Left cardiac atrium (tissue), 4 donors: ENCODE measurements at regions not wholly inside any gene's neighbourhood (a gene's known extent, or its start where the extent isn't known, plus 50 kb on each side); places are given as distances from the start of the nearest gene placed in this dataset.

Experiments
- ATAC-seq, 2 donors: fragments of 200-7000 bp; cut with Tn5 transposase; one replicate each; pipeline ENCODE4 v1.9.1; 2020; ENCODE audit warnings: mild to moderate bottlenecking in 2 of 2, moderate library complexity in 2 of 2
- DNase-seq: peaks from one replicate; pipeline ENCODE4 v3.0.0-alpha.2; 2020
- intact Hi-C, 2 donors: fragments of 100-400 bp; cut with DNase I; formaldehyde crosslinking; loops; one replicate each; pipeline versions ENCODE4 v1.14.1 to v1.15.1; 2022 to 2023
- donor health status: DM: no; HTN: yes; CAD: no.
- donor health status: DM: no; HTN: yes; CAD: no; lungs with severe emphysema.
- donor health status: DM: yes; HTN: yes; CAD: no.
- donor health status: Dilated cardiomyopathy.

DNA sequence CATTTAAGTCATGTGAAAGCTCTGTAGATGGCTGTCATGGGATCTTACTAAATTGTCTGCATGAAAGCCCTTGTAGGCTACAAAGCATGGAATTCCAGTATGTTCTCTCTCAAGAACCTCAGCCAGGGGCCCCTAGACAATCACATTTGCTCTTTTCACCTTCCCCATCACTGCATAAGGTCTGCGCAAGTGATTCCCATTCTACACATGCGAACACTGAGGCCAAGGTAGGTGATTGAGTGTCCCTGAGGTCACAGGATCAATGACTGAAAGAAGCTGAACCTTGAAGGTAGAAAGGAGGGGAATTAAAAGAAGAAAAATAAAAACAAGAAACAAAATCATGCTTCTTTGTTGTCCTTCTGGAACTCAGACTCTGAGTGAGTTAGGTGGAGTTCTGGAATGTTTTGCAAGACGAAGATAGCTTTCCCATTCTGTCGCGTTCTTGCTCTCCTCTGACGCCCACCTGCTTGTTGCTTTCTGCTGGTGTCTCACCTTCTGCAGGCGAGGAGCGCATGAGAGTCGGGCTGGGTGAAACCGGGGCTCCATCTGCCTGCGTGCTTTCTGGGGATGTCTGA, 79.9 kb downstream of the SPRING1 start:
- ATAC-seq (no peak), DNase-seq (no peak)
- intact Hi-C loops = no loop called here

DNA sequence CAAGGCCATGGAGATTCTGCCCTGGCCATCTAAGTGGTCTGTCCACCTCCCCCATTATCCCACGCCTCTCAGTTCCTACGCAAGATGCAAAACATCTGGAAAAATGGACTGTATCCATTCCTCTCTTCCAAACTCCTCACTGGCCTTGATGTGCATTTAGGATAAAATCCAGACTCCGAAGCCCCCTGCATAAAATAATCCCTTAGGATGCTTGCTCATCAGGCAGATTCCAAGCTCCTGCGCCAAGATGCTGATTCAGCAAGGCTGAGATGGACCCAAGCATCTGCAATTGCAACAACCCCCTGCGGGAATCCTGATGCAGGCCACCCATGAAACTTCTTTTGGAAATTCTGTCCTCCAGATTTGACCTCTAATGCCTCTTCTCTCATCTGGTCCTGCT, 81.6 kb downstream of the SPRING1 start:
- no peak for ATAC-seq
- intact Hi-C loops = no loop called here
- no peak for DNase-seq

GRCh38 chr12:116654226-116654743, 83.6 kb downstream of the SPRING1 start:
- ATAC-seq (no peak), DNase-seq (no peak)
- intact Hi-C loops = no loop called here

DNA sequence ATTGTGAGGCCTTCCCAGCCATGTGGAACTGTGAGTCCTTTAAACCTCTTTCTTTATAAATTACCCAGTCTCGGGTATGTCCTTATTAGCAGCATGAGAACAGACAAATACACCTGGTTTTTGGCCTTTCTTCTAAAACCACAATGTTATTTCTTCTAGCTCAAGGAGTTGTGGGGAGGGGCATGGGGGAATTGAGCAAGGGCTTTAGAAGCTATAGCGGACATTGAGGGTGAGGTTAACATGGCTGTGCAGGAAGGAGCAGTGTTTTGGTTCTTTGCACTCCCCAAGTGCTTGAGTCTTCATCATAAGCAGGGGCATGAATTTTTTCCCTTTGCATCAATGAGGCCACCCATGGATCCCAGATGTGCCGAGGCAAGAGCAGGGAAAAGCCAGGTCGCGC, 86.8 kb downstream of the SPRING1 start:
- no peak for DNase-seq
- no peak for ATAC-seq
- intact Hi-C loops = no loop called here

GRCh38 chr12:116650585-116651087, 87.2 kb downstream of the SPRING1 start:
- intact Hi-C loops = no loop called here
- no peak for ATAC-seq

DNA sequence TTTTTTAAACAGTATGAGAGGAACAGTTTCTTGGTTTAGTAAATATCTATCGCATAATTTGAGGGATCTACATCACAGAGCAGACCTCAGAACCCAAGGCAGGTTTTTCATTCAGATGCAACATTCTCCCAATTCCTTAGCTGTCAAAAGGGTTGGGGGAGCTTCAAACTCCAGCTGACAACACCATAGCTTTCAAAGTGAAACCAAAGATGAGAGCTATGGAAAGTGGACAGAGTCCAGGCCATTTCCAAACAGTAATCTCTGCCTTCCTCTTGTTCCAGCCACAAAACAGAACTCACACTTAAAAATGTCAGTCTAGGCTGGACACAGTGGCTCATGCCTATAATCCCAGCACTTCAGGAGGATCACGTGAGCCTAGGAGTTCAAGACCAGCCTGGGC, 87.8 kb downstream of the SPRING1 start:
- ATAC-seq (no peak), DNase-seq (no peak)
- intact Hi-C loops = no loop called here

More at GRCh38 chr12:116650585-116651087, 87.2 kb downstream of the SPRING1 start:
- DNase-seq = no peak

DNA sequence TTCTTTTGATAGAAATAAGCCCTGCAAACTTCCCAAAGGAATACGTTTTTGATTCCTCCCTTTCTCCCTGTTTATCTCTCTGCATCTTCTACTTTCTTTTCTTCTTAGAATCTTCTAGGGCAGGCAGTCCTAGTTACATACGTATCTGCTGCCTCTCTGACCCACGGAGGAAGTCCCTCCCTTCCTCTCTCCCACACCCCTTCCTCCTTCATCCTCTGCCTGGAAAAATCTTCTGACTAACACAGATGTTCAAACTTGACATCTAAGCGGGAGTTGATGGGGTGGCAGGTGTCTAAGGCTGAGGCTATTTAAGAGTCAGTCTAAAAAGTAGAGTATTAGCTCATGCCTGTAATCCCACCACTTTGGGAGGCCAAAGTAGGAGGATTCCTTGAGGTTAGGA, 88.6 kb downstream of the MAP1LC3B2 start:
- DNase-seq (no peak), ATAC-seq (peak in 1 of 2 donors; percentile 66)
- intact Hi-C loops = no loop called here

- no peak for DNase-seq
- intact Hi-C loops = no loop called here
- ATAC-seq = no peak
These were observed 87.7 kb downstream of the MAP1LC3B2 start for GRCh38 chr12:116646901-116647300.

GRCh38 chr12:116644806-116645205, 85.6 kb downstream of the MAP1LC3B2 start:
- ATAC-seq (no peak), DNase-seq (no peak)
- intact Hi-C loops = no loop called here

- DNase-seq (no peak), ATAC-seq (no peak)
- intact Hi-C loops = no loop called here
These were observed 83.5 kb downstream of the MAP1LC3B2 start for GRCh38 chr12:116642683-116643082.

GRCh38 chr12:116642106-116642505, 82.9 kb downstream of the MAP1LC3B2 start:
- no peak for DNase-seq

DNA sequence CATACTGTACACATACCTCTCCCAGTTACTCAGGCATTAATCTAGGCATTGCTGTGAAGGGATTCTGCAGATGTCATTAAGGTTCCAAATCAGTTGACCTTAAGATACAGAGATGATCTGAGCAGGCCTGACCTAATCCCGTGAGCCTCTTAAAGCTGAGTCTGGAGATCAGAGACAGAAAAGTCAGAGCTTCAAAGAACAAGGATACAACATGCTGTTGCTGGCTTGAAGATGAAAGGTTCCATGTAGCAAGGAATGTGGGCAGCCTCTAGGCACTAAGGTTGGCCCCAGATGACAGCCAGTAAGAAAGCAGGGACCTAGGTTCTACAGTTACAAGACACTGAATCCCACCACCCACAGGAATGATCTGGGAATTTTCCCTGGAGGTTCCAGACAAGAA, 81.1 kb downstream of the MAP1LC3B2 start:
- DNase-seq = no peak
- intact Hi-C loops = no loop called here
- no peak for ATAC-seq

More at GRCh38 chr12:116642106-116642505, 82.9 kb downstream of the MAP1LC3B2 start:
- ATAC-seq = peak in 1 of 2 donors; percentile 19
- intact Hi-C loops = no loop called here

DNA sequence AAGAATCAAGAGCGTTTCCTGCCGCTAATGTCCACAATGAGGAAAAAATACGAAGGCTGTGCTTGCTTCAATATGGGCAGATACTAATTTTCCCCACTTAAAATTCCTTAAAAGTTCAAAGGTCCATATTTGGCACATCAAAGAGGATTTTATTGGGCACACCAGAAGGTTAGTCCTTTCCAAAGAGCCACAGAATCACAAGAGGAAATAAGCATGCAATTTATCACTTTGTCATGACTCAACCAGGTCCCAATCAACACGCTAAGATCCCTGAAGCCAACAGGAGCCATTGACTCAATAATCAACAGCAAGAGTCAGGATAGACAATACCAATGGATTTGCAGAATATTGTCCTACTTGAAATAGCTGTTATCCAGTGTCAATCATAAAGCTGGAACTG, 80.6 kb downstream of the MAP1LC3B2 start:
- intact Hi-C loops = no loop called here
- ATAC-seq (no peak), DNase-seq (no peak)

DNA sequence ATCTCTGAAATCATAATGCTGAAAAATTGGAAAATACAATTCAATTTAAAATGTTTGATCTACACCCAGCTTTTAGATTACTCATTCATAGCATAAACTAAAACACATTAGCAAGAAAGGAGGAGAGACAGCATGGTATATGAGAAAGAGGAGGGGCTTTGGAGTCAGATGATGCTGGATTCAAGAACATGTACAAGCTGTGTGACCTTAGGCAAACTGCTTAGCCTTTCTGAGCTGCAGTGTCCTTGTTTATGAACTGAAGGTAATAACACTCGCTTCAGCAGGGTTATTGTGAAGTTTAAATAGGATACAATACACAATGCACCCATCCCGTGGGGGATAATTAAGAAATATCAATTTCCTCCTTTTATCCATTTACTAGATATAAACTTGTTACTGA, 79.2 kb downstream of the MAP1LC3B2 start:
- DNase-seq = no peak
- intact Hi-C loops = no loop called here
- ATAC-seq = no peak

GRCh38 chr12:116637589-116638150, 78.5 kb downstream of the MAP1LC3B2 start:
- DNase-seq (no peak), ATAC-seq (no peak)
- intact Hi-C loops = no loop called here

DNA sequence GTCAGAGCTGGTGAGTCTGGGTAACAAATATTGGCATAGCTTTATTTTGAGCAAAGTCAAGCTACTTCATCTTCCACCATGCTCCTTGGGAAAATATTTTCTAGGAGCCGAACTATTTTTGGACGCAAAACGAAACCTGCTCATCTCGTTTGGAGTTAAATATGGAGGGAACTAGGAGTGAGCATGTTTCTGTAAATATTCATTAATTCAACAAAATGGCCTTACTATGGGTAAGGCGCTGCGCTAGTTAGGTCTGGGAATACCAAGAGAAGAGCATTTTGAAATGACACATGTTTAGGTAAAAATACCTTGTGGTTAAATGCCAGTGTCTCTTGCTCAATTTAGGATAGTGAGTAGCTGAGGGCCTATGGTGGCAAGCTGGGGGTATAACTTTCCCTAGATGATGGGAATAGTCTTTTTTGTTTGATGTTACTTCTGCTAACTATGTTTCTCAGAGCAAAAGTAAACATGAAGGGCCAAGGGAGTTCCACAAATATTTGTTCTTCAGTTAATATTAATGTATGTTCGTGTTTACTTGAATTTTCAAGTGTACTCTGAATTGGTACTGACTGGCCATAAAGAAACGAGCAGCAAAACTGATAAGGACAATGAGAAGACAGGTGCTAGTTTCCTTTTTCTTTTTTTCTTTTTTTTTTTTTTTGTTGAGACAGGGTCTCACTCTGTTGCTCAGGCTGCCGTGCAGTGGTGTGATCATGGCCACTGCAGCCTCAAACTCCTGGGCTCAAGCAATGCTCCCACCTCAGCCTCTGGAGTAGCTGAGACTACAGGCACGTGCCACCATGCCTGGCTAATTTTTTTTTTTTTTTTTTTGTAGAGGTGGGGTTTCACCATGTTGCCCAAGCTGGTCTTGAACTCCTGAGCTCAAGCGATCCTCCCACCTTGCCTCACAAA, 77.7 kb downstream of the MAP1LC3B2 start:
- intact Hi-C loops = no loop called here
- DNase-seq = no peak
- no peak for ATAC-seq

DNA sequence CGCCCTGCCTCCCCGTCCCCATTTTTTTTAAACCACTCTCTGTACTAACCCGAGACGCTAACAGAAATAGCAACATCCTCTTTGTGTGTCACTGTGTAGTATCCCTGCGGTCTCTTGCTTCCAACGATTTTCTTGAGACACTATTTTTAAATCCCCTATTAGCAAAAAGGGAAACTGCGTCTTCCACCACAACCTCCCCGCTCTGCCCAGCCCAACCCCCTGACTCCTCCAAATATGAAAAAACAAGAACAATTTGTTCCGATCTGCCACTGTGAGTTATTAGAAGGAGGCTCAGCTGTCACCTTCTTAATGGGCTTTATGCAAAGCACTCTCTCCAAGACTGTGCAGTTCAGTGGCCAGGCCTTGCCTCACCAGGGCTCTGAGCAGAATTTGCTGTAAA, 76.3 kb downstream of the MAP1LC3B2 start:
- peak in 1 of 2 donors; percentile 46 for ATAC-seq
- intact Hi-C loops = no loop called here
- no peak for DNase-seq

GRCh38 chr12:116633476-116633875, 74.3 kb downstream of the MAP1LC3B2 start:
- intact Hi-C loops = no loop called here
- DNase-seq (no peak), ATAC-seq (no peak)

DNA sequence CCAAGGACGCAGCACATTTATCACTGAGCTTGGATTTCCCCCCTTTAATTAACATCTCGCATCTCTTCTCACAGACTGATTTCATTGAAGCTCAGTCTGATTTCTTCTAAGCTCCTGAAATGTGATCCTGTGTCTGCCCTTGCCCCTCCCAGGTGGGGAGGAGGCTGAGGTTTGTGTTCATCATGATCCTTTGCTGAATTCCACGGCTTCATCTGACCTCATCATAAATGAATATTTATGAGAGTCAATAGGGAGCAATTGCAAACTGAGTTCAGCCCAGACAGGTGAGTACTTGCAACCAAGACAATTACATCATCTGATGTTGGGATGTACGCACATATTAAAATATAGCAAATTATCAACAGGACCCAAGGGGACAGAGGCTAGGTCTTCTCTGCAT, 72.4 kb downstream of the MAP1LC3B2 start:
- intact Hi-C loops = no loop called here
- DNase-seq (no peak), ATAC-seq (no peak)

GRCh38 chr12:116630762-116631161, 71.6 kb downstream of the MAP1LC3B2 start:
- intact Hi-C loops = no loop called here

More at GRCh38 chr12:116630762-116631161, 71.6 kb downstream of the MAP1LC3B2 start:
- DNase-seq (no peak), ATAC-seq (no peak)
